WTC11 (cell line): ENCODE measurements at regions not wholly inside any gene's neighbourhood (a gene's known extent, or its start where the extent isn't known, plus 50 kb on each side); places are given as distances from the start of the nearest gene placed in this dataset.

ENCODE experiments used
- CTCF ChIP-seq: fragments of 200-600 bp; IDR thresholded peaks from 2 replicates; pipeline ENCODE4 v1.8.0; 2022; ENCODE audit warnings: antibody characterized with exemption
- ESRRA ChIP-seq: sonication (generic); formaldehyde crosslinking; IDR thresholded peaks from 2 replicates; pipeline ENCODE4 v1.8.1; 2022; ENCODE audit warnings: mild to moderate bottlenecking, missing genetic modification reagents, borderline replicate concordance
- FOXJ3 ChIP-seq: sonication (generic); formaldehyde crosslinking; IDR thresholded peaks from 2 replicates; pipeline ENCODE4 v1.9.0; 2021; ENCODE audit warnings: missing genetic modification reagents, mild to moderate bottlenecking, borderline replicate concordance
- FOXK1 ChIP-seq: sonication (generic); formaldehyde crosslinking; IDR thresholded peaks from 2 replicates; pipeline ENCODE4 v1.8.0; 2022; ENCODE audit warnings: mild to moderate bottlenecking, moderate library complexity, missing genetic modification reagents
- NR3C1 ChIP-seq: sonication (generic); formaldehyde crosslinking; conservative IDR thresholded peaks from 2 replicates; pipeline ENCODE4 v1.8.1; 2023; ENCODE audit warnings: low read depth, mild to moderate bottlenecking, missing genetic modification reagents
- STAT6 ChIP-seq: sonication (generic); formaldehyde crosslinking; conservative IDR thresholded peaks from 2 replicates; pipeline ENCODE4 v1.8.1; 2023; ENCODE audit warnings: mild to moderate bottlenecking, low read depth, missing genetic modification reagents, moderate library complexity
- TCF7 ChIP-seq: sonication (generic); formaldehyde crosslinking; IDR thresholded peaks from 2 replicates; pipeline ENCODE4 v1.8.0; 2022; ENCODE audit warnings: mild to moderate bottlenecking, low read depth, missing genetic modification reagents, moderate library complexity
- TF ChIP-seq, protein P1 (sequence below): sonication (generic); formaldehyde crosslinking; conservative IDR thresholded peaks from 2 replicates; pipeline ENCODE4 v1.8.1; 2022; ENCODE audit warnings: mild to moderate bottlenecking, missing genetic modification reagents

GRCh38 chr17:54745862-54746261 is 154.8 kb upstream of the TOM1L1 start:
- TF ChIP-seq CTCF (no peak), FOXK1 (no peak), ESRRA (CRISPR knock-in tag) (no peak), FOXJ3 (no peak), STAT6 (CRISPR knock-in tag) (no peak), NR3C1 (CRISPR knock-in tag) (no peak), TCF7 (no peak)
- TF ChIP-seq, protein P1, sequence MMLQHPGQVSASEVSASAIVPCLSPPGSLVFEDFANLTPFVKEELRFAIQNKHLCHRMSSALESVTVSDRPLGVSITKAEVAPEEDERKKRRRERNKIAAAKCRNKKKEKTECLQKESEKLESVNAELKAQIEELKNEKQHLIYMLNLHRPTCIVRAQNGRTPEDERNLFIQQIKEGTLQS (CRISPR knock-in tag) = no peak
